HuH-7.5 (cell line): ENCODE measurements at regions not wholly inside any gene's neighbourhood (a gene's known extent, or its start where the extent isn't known, plus 50 kb on each side); places are given as distances from the start of the nearest gene placed in this dataset.
"Not testable (repeated sequence)": the region's sequence is repeated elsewhere in the genome, so short reads cannot be mapped to it uniquely, and the experiment has no call there.

ENCODE experiments used
- DNase-seq: peaks from one replicate; pipeline ENCODE4 v3.0.0; 2011; ENCODE audit warnings: low spot score

DNA sequence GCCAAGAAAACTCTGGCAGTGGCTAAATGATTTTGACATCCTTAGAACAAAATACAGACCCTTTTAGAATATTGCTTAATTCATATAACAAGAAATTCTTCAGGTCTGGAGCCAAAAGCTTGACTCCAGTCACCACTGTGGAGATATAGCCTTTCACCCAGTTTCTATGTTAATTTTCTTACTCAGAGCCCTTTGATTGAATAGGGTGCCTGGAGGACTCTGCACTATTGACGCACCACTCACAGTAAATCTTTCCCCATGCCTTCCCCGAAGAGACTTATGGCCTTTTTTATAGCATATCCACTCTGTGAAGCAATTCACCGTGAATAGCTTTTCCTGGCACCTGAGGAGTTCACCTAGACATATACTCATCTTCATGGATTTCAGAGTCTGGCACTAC, 613.8 kb downstream of the ZWINT start:
- no peak for DNase-seq

DNA sequence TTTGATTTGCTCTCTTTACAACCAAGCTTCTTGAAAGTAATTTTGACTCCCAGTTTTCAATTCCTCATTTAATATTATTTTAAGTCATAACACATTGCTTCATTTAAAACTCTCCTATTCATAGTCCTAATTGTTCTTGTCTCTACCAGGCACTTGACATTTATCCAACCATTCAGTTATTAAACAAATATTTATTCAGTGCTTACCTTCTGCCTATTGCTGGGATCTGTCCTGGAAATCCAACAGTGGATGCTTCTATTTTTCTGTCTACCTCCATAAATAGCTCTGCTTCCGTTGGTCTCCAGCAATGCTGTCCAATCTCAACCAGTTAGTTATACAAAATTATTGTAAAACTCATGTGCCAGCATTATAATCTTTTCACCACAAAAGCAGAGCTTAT, 615.1 kb downstream of the ZWINT start:
- DNase-seq, result no peak

DNA sequence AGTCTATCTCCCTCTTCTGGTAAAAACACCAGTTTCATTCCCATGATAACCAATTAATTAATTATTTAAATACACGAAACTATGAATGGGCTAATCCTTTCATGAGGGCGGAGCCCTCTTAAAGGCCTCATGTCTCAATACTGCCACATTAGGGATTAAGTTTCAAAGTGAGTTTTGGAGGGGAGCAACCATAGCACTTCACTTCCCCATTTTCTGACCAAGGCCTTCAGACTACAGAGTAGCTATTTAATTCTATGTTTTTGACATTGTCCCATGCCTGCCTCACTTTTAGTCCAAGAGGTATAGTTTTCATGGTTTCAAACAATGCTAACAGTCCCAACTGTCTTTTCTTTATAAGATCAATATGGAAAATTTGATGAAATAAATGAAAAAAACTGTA, 618.6 kb downstream of the ZWINT start:
- no peak for DNase-seq

DNA sequence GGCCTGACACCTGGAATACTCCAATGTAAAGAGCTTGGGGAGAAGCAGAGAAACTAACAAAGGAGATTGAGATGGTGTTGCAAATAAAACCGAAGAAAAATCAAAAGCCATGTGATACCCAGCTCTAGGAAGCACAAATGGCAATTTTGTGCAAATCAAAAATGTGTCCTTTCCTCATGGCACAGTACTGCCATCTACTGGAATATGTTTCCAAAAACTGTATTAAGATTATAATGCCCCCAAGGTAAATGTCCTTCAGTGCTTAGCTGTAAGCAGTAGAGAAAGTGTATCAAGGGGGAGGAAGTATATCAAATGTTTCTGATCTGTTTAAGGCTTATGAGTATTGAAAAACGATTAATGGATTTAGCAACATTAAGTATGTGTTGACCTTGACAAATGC, 620.3 kb downstream of the ZWINT start:
- DNase-seq, result not testable (repeated sequence)

DNA sequence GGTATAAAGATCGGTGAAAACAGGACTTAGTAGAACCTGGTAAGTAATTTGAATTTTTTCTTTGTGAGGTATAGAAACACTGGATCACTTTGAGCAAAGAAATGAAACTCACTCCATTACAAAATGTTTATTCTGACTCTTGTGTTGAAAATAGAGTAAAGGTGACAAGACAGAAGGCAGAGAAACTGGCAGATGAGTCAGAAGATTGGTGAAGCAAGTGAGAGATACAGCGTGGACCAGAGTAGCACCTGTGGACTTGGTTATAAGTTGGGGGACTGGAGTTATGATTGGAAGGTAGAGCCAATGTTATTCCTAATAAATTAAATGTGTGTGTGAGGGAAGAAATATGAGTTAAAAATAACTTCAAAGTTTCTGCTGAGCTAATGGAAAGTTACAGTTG, 620.9 kb downstream of the ZWINT start:
- DNase-seq, result no peak

DNA sequence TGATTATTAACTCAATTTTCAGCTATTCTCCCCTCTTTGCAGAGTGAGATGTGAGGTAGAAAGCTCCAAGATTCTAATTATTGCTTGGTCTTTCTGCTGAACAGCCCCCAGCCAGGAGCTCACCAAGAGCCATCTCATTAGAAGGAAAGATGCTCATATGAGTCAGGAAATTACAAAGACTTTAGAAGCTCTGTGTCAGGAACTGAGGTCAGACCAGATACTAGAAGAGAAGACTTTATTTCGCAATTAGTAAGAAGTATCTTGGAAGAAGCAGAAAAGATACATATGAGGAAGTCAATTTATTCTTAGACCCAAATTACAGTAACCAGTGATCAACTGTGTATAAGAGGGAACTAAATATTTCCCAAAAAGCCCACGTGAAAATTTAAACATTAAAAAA, 626.9 kb downstream of the ZWINT start:
- DNase-seq, result no peak

DNA sequence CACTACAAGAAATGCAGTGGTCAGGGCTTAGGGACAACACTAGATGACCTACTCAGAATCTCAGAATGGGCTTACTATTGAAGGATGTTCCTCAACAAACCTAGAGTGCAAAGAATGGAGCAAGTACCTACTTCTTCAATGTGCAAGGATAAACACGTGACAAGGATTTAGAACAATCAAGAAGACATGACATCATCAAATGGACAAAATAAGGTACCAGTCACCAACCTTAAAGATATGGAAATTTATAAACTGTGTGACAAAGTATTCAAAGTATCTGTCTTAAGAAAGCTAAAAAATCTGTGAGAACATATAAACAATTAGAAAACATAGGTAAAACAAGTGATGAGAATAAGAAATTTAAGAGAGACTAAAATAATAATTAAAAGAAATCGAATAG, 656.1 kb downstream of the ZWINT start:
- no peak for DNase-seq

DNA sequence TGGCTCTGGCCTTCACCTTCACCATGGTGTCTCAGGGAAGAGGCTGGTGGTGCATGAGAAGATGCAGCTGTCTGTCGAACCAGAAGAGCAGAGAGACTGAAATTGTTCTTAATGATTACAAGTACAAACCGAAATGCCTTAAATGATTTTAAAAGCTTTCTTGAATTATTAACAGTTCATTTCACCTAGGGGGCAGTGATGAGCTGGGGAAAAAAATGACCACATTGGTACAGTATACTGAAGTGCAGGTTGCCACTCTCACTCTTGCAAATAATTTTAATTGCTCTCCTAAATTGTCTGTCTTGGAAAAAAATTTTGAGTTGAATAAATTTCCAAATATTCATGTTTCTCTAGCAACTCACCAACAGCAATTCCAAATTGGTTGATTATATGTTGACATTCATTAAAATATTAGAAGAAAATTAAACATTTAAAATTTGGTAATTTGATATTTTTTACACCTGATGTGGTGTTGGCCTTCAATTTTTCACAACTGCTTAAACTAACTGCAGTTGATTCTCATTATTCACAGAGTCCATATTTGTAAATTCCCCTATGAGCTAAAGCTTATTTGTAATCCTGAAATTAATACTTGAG, 692.6 kb downstream of the ZWINT start:
- DNase-seq, result no peak

DNA sequence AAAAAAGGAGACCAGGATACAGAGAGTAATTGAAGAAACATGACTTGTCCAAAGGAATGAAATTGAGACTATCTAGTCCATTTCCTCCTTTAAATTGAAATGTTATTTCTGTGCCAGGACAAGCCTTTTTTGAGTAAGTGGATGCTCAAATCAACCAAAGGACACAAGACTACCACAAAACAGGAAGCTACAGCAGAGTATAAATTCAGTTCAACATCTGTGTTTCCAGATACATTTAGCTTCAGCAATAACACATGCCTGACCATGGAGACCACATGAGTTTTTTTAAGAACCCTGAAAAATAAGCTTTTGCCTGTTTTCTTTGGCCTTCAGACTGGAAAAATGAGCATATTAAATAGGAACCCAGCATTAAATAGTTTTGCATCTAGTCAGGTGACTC, 707.5 kb downstream of the ZWINT start:
- DNase-seq, result no peak

DNA sequence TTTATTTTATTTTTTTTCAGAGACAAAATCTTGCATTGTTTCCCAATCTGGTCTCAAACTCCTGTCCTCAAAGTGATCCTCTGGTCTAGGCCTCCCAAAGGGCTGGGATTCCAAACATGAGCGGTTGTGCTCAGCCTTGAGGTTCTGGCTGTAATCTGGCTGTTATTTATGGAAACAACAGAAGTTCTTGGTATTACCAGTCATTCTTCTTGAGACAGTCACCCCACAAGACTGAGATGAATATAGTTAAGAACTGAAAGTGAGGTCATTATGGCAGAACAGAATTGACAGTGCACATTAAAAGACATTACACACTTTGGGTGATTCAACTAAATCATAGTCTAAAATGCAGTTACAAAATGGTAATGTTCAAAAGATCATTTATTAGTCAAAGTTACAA, 719.5 kb downstream of the ZWINT start:
- DNase-seq, result no peak

DNA sequence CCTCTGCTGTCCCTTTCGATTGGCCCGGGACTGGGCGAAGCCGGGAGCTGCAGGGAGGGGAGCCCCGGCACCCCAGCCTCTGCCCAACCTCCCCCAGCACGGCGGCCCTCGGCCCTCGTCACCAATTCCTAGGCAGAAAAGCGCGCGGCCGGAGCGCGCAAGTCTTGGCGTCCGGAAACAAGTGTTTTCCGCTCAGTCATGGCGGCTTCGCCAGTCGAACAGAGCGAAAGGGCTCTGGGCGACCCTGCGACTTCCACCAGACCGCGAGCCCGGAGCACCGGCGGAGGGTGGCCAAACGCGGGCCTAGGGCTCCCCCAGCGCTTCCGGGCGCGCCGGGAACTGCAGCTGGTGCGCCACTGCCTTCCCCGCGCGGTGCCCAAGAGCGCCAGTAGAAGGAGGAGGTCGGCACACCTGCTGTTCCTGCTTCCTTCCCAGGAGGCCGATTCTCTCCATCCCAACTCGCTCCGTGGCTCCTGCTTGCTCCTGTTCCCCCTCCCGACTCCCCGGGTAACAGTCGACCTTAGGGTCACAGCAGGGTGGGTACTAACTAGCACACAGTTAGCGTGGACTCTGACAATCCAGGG, 729.9 kb downstream of the ZWINT start:
- DNase-seq, result peak; percentile 27

DNA sequence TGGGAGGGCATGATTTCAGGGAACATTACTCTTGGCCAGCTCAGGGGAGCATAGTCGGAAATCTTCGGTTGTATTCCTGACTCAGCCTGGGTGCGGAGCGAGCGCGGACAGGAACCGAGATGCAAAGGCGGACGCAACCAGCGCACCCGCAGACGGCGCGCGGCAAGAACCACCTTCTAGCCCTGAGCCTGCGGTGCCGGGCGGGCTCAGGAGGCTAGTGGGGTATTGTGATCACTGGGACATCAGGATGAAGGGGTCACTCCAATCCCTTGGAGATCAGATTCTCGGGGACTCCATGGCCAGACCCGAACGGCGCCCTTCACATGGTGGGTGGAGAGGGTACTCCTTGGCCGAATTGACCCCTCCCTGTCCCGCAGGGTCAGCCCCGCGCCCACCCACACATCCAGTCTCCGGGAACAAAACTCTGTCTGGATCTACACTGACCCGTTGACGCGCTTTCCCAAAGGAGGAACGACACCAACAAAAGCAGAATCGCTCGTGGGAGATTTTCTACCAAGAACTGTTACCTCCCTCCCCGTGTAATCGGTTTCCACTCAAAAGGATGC, 730.5 kb downstream of the ZWINT start:
- no peak for DNase-seq

DNA sequence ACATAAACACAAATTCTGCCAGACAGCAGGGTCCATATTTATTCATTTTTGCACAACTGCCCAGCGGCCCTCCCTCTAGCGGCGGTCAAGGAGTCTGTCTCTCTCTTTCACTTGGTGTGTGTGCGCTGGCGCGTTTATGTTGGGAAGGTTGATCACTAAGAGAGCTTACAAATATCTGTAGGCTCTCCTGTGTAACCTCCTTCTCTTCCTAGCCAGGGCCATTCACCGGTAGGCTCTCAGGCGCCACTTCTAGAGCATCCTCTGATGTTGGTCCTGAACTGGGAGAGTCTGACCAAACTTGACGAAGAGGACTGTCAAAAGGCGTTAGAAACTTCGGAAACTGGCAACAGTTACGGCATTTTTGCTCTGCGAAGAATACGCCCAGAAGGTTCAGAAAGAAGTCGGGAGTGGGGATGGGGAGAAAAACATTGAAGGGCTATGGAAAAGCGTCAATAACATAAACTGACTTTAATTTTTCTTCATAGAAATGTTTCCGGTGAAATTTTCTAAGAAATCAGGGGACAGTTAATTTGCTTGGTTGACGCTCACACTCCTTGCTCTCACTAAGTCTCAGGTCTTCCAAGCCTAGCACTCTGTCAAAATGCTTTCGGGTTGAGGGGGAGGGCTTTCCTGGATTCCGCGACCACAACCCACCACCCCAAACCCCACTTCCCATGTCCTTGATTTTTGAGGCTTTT, 731.1 kb downstream of the ZWINT start:
- peak; percentile 32 for DNase-seq

DNA sequence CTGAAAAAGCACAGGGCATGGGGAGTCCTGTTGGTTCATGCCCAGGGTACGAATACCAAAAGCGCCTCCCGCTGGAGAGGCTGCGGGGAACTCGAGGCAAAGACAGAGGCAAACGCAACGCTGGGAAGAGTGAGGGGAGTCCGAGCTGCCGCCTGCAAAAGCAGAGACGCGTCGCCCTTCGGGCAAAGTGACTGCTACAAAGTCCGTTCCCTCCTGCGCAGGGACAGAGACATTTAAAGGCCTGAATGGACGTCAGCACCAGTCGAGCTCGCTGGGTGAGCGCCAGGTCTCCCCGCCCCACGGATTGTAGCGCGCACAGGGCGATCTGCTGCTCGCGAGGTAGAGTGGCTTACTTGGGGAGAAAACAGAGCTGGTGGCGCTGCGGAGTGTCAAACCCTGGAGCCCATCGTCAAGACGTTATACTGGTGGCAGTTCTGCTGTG, 732.8 kb downstream of the ZWINT start:
- DNase-seq, result no peak

DNA sequence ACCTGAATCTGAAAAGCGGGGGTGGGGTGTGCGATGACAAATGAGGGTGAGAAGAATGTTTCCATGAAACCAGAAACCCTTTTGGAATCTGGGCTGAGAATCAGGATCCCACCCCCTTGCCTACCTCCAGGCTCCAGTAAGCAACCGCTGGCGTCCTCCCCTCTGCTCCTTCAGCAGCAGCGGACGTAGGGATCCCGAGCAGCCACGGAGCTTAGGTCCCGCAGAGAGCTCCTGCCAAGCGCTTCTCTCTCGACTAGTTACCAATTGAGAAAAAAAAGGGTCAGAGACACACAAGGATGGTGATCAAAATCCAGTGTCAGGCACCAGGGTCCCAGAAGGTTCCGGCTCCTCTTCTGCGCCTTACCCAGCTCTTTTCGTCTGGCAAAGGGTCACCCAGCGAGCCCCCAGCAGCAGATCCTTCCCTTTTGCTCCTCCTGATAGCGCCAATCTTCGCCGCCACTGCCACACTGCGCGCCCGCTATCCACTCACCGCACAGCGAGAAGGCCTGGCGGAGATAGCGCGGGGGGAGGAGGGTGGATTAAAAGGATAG, 733.5 kb downstream of the ZWINT start:
- no peak for DNase-seq

DNA sequence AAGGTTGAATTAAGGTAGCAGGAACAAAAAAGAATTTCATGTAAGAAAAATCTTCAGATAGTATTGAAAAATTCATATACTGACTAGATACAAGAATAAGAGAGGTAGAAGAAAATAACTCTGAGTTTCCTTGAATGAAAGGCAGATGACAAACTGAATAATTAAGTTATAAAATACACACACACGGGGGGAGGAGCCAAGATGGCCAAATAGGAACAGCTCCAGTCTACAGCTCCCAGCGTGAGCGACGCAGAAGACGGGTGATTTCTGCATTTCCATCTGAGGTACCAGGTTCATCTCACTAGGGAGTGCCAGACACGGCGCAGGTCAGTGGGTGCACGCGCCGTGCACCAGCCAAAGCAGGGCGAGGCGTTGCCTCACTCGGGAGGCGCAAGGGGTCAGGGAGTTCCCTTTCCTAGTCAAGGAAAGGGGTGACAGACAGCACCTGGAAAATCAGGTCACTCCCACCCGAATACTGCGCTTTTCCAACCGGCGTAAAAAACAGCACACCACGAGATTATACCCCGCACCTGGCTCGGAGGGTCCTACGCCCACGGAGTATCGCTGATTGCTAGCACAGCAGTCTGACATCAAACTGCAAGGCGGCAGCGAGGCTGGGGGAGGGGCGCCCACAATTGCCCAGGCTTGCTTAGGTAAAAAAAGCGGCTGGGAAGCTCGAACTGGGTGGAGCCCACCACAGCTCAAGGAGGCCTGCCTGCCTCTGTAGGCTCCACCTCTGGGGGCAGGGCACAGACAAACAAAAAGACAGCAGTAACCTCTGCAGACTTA, 759.2 kb downstream of the ZWINT start:
- DNase-seq, result not testable (repeated sequence)

DNA sequence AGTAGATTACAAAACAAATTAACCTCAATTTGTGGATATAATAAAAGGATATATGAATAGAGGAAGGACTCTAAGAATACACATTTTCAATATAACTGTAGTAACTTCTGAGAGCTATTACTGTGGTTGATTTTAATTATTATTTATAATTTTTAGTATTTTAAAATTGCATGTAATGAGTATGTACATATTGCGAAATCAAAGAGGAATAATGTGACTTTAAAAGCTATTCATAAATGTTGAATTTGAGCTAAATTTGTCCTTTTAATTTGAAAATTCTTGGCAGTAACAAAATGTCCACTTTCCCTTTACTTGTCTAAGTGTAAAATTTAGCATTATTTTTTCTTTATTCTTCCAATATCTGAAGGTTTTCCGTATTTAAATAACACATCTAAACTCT, 750.6 kb upstream of the PCDH15 start:
- no peak for DNase-seq

DNA sequence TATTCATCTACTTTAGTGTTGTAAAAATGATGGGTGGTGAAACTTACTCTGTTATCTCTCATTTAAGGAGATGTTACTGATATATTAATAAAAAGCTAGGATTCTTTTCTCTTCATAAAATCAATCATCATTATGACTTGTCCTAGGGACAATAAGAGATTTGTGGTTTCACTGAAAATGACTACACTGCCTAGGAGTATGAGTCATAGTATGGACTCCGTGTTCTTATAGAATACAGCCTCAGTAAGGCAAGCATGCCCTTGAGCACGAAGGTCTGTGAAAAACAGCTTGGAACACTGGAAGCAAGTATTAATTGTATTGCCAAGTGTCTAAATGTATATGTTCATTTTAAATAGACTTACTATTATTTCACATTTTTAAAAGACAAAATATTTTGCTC, 749.2 kb upstream of the PCDH15 start:
- DNase-seq, result no peak

DNA sequence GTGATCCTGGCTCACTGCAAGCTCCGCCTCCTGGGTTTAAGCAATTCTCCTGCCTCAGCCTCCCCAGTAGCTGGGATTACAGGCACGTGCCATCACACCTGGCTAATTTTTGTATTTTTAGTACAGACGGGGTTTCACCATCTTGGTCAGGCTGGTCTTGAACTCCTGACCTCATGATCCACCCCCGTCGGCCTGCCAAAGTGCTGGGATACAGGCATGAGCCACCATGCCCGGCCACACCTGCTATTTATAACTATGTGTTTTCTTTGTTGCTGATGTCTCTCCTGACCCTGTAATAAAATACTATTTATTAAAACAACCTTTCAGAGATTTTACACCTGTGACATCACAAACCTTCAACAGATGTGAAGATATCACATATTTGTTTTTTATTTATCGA, 736.5 kb upstream of the PCDH15 start:
- not testable (repeated sequence) for DNase-seq

DNA sequence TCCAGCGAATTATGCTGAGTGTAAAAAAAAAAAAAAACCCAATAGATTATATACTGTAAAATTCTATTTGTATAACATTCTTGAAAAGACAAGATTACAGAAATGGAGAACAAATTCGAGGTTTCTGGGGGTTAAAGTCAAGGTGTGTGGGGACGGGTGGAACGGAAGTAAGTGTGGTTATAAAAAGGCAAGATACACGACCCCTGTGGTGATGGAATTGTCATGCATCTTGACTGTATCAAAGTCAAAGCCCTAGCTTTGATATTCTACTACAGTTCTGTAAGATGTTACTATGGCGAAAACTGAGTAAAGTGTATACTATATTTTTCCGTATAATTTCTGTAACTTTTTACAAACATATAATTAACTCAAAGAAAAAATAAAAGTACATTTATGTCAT, 718.2 kb upstream of the PCDH15 start:
- no peak for DNase-seq

DNA sequence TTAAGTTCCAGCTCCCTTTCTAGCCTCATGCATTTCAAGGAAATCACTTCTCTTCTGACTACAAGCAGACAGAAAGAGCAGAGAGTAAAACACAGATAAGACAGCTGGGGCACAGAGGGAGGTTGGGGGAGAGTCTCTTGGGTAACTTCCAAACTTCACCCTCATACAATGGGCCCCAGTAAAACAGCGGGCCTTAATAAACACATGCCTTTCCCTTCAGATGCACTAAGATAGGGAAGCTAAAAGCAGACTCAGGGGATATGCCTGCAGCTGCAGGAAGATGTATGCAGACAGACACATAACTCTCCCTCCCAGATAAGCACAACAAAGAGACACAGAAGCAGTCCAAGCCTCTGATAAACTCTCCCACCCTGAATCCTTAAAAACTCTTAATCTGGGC, 717.4 kb upstream of the PCDH15 start:
- not testable (repeated sequence) for DNase-seq

DNA sequence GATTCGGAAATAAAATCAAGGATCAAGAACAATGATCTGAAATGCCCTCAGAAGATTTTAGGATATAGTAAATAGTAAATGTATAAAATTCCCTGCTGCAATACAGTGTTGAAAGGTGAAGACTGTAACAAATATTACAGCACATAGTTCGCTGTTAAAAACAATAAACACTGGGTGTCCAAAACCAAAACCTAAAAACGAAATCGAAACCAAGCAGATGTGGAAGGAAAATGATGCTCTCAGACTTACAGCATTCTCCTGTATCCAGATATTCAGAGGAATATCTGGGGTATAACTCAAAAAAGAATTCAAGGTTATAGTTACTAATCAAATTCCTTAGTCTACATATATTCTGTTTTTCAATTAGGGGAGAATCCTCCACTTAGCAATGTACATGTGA, 708.1 kb upstream of the PCDH15 start:
- no peak for DNase-seq
